GM19328 (cell line): ENCODE measurements at regions not wholly inside any gene's neighbourhood (a gene's known extent, or its start where the extent isn't known, plus 50 kb on each side); places are given as distances from the start of the nearest gene placed in this dataset.
"Not testable (repeated sequence)": the region's sequence is repeated elsewhere in the genome, so short reads cannot be mapped to it uniquely, and the experiment has no call there.

Source experiments
- ATAC-seq: cut with Tn5 transposase; IDR thresholded peaks from one replicate; pipeline ENCODE4 v1.9.1; 2021; ENCODE audit warnings: mild to moderate bottlenecking, moderate library complexity; ENCODE audit not compliant: unreplicated experiment

DNA sequence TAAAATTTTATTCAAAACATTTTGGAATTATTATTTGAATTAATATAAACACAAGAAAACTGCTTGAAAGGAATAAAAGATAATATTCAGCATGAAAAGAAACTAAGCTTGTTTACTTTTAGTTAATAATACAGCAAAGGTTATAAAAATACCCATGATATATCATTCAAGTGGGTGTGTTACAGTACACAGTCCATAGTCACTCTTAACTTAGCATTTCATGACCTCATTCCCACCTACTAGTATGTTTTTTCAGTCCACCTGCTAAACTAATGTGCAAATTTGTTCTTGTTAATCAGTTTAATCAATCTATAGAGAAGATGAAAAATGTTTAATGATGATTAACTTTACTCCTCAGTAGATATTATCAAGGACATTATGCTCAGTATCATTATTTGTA, 841.4 kb upstream of the EPHA7 start:
- ATAC-seq: no peak

- no peak for ATAC-seq
These were observed 835.3 kb upstream of the EPHA7 start for GRCh38 chr6:94254689-94255088.

GRCh38 chr6:94251878-94252277, 832.5 kb upstream of the EPHA7 start:
- no peak for ATAC-seq

- no peak for ATAC-seq
These were observed 826.0 kb upstream of the EPHA7 start for GRCh38 chr6:94245395-94245794.

- no peak for ATAC-seq
These were observed 819.5 kb upstream of the EPHA7 start for GRCh38 chr6:94238868-94239267.

DNA sequence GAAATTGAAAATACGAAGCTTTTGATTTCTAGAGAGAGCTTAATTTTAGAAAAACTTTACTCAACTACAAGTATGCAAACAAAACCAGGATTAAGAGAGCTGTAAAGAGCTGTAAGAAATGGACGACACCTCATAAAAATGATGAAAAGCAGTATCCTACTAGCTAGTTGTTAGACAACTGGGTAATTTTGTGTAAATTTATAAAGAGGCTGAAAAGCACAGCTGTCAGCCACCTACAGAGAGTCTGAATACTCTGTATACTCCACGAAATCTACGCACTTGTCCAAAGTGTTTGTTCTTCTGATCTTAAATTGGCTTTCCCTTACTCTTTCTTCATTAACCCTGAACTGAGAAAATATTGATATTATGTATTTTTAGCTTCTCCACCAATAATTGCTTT, 808.4 kb upstream of the EPHA7 start:
- ATAC-seq: no peak

- no peak for ATAC-seq
These were observed 798.5 kb upstream of the EPHA7 start for GRCh38 chr6:94217836-94218235.

GRCh38 chr6:94215552-94215951, 796.2 kb upstream of the EPHA7 start:
- ATAC-seq: no peak

- no peak for ATAC-seq
These were observed 793.9 kb upstream of the EPHA7 start for GRCh38 chr6:94213226-94213625.

DNA sequence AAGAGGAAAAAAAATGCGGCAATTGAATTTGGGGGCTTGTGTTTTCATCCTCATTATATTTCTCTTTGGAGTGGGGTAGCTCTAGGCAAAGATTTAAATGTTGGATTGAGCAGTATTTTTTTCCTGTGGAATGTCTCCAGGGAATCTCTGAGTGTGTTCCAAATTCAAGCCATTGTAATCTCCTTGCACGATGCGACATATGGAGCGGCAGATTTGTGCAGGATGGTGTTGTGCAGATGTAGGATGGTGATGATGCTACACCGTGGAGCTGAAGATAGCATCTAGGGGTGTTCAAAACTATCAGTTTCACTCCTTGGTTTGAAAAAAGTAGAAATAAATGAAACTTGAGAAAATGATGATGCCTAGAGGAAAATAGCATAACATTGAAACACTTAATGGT, 777.5 kb upstream of the EPHA7 start:
- ATAC-seq: no peak

GRCh38 chr6:94190030-94190429, 770.7 kb upstream of the EPHA7 start:
- no peak for ATAC-seq

DNA sequence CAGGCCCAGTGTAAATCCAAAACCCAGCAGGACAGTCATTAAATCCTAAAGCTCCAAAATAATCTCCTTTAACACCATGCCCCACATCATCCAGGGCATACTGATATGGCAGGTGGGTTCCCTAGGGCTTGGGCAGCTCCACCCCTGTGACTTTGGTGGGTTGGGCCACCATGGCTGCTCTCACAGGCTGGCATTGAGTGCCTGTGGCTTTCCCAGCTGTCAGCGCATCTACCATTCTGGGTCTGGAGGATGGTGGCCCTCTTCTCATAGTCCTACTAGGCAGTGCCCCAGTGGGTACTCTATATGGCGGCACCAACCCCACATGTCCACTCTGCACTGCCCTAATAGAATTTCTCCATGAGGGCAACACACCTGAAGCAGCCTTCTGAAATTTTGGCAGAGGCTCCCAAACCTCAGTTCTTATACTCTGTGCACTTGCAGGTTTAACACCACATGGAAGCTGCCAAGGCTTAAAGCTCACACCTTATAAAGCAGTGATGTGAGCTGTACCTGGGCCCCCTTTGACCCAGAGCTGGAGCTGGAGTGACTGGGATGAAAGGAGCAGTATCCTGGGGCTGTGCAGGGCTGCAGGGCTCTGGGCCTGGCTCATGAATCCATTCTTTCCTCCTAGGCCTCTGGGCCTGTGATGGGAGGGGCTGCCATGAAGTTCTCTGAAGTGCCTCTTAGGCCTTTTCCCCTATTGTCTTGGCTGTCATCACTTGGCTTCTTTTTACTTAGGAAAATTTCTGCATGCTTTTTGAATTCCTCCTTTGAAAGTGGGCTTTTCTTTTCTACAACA, 765.5 kb upstream of the EPHA7 start:
- ATAC-seq: no peak

DNA sequence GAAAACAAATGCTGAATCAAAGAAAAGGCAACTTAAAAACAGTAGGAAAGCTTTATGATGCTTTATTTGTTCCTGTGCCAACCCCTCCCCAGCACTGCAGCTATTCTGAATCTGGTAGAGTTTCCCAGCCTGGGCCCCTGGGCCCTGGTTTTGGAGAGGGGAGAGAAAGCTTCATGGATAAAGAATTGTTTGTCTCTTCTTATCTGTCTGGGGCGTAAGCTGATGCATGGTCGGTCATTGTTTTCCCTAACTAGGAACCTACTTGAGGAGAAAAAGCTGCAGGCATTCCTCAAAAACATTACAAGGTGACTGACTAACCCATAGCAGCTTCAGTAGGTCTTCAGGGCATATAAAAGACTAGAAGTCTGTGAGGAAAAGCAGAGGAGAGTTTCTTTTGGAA, 758.1 kb upstream of the EPHA7 start:
- ATAC-seq: no peak

- ATAC-seq: no peak
These were observed 756.1 kb upstream of the EPHA7 start for GRCh38 chr6:94175465-94175864.

DNA sequence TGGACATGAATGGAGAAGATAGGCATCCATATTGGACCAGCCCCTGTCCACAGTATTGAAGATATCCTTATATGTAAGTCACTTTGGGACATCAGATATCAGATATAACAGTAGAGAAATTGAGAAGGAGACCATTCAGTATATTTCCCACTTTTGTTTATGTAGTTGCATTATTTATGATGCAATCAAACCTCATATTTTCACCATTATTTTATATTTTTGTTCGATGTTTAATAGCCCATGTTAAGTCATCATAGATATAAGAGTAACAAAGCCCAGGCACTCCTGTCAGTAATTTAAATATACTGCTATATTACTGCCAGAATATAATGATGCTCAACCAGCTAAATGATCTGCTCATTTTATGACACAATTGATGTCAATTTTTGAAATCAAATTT, 744.5 kb upstream of the EPHA7 start:
- no peak for ATAC-seq

DNA sequence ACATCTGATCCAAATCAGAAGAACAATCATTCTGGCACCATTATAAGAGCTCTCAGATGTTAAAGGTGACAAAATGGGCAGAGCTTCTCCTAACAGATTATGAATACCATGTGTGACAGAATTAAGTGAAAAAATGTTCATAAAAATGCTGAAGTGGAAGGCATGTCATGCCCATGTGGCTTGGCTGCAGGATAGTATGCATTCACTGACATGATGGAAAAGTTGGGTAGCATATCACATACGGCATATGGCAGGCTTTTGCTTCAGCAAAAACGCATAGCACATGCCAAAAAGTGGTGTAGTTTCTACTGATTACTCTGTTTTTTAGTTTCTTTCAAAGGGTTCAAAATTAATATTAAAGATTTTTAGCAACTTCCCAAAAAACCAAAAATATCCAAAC, 731.5 kb upstream of the EPHA7 start:
- ATAC-seq: no peak

DNA sequence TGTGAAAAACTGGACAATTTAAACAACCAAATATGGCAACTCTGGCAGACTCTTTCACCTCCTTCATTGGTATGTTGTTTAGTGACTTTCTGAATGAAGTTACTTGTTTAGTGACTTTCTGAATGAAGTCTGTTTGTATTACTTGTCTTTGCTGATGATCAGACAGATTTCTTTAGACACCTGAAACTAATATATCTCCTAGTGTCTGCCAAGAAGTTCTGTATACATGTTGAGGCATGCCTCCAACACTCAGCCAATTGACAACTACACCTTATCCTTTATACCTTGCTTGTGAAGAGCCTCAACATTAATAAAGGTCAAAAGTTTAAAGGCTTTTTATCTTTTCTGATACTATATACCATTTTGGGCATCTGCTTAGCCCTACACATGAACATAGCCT, 725.4 kb upstream of the EPHA7 start:
- ATAC-seq: no peak

- ATAC-seq: not testable (repeated sequence)
These were observed 717.8 kb upstream of the EPHA7 start for GRCh38 chr6:94137178-94137577.

DNA sequence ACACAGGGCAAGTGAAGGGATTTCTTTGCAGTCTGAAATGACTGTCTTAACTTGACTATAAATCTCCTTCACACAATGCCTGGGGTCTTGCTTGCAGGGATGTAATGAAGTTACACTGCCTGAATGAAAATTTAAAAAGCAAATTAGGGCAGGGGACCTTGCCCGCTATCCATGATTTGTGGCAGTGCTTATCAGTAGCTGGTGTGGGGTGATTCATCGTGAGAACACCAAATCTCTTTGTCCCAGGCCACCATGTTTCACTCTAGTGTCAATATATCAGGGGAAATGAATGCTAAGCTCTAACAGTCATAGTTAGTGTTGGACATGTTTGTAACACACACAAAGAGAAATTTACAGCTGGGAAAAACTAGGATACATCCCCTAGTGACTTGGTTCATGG, 713.7 kb upstream of the EPHA7 start:
- no peak for ATAC-seq

DNA sequence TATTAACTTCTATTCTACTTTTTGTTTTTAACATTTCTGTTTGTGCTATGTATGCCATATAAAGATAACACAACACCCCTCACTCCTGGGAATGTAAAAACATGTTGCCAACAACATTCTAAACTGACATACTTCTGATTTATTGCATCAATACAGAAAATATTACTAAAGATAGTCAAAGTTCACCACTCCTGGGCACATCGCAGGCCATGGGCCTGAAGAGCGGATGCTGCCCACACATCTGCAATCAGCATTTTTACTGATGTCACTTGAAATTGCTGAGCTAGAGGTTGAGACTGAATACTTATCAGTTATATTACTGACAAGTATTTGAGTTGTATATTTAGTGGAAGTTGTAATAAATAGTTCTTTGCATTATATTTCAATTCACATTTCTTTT, 711.9 kb upstream of the EPHA7 start:
- no peak for ATAC-seq

DNA sequence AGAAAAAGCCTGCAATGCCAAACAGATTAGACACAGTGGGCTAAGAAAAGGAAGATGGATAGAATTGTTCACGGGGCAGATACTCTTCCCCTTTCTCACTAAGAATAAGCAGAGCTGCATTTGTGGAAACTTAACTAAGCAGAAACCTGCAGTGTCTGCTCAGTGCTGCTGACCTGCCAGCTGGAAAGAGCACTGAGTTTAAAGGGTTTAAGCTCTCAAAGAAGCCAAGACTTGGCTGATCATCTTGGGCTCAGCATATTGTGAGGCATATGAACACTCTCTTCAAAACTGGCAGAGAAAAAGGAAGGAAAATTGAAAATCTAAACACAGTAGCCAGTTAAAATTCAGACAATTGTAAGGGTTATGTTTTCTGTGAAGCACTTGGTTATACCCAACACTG, 711.1 kb upstream of the EPHA7 start:
- ATAC-seq: no peak

- ATAC-seq: no peak
These were observed 710.6 kb upstream of the EPHA7 start for GRCh38 chr6:94129926-94130325.

DNA sequence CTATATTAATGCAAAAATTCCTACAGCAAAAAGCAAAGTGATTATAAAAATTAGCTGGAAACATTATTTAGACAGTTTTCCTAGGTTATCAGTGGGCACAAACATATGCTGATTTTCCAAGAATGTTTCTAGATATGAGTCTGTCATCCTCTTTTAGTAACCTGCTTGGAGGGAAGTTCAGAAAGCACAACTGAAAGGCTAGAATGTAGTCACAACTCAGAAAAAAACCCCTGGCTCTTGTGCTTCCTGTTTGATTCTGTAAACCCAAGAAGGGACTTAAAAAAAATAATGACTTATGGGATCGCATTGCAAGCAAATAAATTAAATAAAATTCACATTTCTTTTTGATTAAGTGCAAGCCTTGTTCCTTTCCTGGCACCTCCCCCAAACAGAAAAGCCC, 708.4 kb upstream of the EPHA7 start:
- no peak for ATAC-seq
